Adrenal gland (tissue), 9 donors: ENCODE measurements at regions not wholly inside any gene's neighbourhood (a gene's known extent, or its start where the extent isn't known, plus 50 kb on each side); places are given as distances from the start of the nearest gene placed in this dataset.
"Not testable (repeated sequence)": the region's sequence is repeated elsewhere in the genome, so short reads cannot be mapped to it uniquely, and the experiment has no call there.

Experiments used
- DNase-seq, 7 donors: peaks; one replicate each; pipeline ENCODE4 v3.0.0-alpha.2; 2019 to 2020
- H3K27ac ChIP-seq, 5 donors: fragments of 200-600 bp; sonication (generic) in 4 of 5; 1 replicate in 3 of 5; 2 replicates in 2 of 5; pipeline versions ENCODE4 v1.5.1 to v1.8.0; 2016 to 2020; ENCODE audit warnings: mild to moderate bottlenecking in 1 of 5
- H3K27me3 ChIP-seq: fragments of 200-600 bp; 2 replicates; pipeline ENCODE4 v1.8.0; 2021
- H3K36me3 ChIP-seq, 2 donors: fragments of 200-600 bp; replicated peaks in 1 of 2; 1 replicate in 1 of 2; 2 replicates in 1 of 2; pipeline versions ENCODE4 v1.5.1 to v1.8.0; 2018 to 2022
- H3K4me1 ChIP-seq, 2 donors: fragments of 200-600 bp; replicated peaks in 1 of 2; 1 replicate in 1 of 2; 2 replicates in 1 of 2; pipeline versions ENCODE4 v1.5.1 to v1.8.0; 2018 to 2021
- H3K4me3 ChIP-seq, 4 donors: fragments of 200-600 bp; sonication (generic) in 3 of 4; one replicate each; pipeline ENCODE4 v1.5.1; 2016 to 2018
- H3K9me3 ChIP-seq, 3 donors: fragments of 200-600 bp; sonication (generic) in 1 of 3; replicated peaks in 1 of 3; 1 replicate in 2 of 3; 2 replicates in 1 of 3; pipeline versions ENCODE4 v1.5.1 to v1.8.0; 2016 to 2021
- POLR2A ChIP-seq, 2 donors: fragments of 450-650 bp; IDR thresholded peaks; one replicate each; pipeline ENCODE4 v1.6.1; 2017; ENCODE audit warnings: antibody characterized with exemption in 2 of 2, mild to moderate bottlenecking in 2 of 2, moderate library complexity in 1 of 2
- WGBS, 4 donors: extraction: QIAGEN DNeasy Blood & Tissue Kit in 2 of 4; methylation state at CpG; one replicate each; pipeline versions ENCODE4 v1.1.5 to v1.1.7; 2013 to 2017; 5-methylcytosine and 5-hydroxymethylcytosine counted together
- intact Hi-C, 2 donors: fragments of 100-400 bp; cut with DNase I; formaldehyde crosslinking; loops; one replicate each; pipeline versions ENCODE4 v1.14.1 to v1.15.0; 2022 to 2023
- TF ChIP-seq, protein P1 (sequence below), 6 experiments: fragments of 450-650 bp in 4 of 6; fragments of 200-600 bp in 2 of 6; sonication (generic) in 1 of 6; IDR thresholded peaks; 1 replicate in 5 of 6; 2 replicates in 1 of 6; pipeline versions ENCODE4 v1.5.1 to v1.8.0; 2016 to 2021; ENCODE audit warnings: antibody characterized with exemption in 6 of 6, mild to moderate bottlenecking in 2 of 6, moderate library complexity in 1 of 6
- donor health status: healthy with polysubstance abuse.
- donor health status: Bipolar disorder and iron deficiency.
- donor health status: DM: yes; HTN: yes; CAD: no.
- donor health status: DM: no; HTN: no; CAD: no.
- donor health status: DM: no; HTN: no; CAD: no.

DNA sequence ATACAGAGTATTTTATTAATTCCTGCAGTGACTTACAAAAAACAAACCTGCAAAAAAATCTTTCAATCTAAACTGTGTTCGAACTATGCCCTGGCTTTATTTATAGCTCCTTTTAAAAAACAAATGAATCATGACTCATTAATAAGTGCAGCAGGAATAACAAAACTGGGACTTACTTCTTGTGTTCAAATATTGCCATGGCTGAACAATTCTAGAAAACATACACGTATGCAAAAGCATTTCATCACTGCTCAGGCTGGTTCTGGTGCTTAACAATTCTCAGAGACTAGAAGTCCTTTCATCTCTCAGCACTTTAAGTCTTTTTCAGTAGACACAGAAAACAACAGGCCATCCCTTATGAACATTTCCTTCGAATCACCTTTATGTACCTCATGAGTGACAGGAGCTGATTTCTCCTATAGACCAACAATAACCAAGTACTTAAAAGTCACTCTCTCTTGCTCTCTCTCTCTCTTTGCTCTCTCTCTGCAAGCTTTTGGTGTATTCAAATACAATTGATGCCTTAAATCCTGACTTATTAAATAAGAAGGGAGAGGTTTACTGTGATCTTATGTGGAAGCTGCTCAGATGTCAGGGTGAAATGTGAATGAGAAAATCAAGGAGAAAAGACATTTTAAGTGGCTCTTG, 268.8 kb downstream of the TTC8 start:
- TF ChIP-seq, protein P1, sequence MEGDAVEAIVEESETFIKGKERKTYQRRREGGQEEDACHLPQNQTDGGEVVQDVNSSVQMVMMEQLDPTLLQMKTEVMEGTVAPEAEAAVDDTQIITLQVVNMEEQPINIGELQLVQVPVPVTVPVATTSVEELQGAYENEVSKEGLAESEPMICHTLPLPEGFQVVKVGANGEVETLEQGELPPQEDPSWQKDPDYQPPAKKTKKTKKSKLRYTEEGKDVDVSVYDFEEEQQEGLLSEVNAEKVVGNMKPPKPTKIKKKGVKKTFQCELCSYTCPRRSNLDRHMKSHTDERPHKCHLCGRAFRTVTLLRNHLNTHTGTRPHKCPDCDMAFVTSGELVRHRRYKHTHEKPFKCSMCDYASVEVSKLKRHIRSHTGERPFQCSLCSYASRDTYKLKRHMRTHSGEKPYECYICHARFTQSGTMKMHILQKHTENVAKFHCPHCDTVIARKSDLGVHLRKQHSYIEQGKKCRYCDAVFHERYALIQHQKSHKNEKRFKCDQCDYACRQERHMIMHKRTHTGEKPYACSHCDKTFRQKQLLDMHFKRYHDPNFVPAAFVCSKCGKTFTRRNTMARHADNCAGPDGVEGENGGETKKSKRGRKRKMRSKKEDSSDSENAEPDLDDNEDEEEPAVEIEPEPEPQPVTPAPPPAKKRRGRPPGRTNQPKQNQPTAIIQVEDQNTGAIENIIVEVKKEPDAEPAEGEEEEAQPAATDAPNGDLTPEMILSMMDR (IDR thresholded peaks at IDR 0.05), result no peak
- TF ChIP-seq POLR2A (IDR thresholded peaks at IDR 0.05), result no peak
- 43 to 55% (median 53%) methylated on average over 3 of the region's 3 CpGs for WGBS, 4 donors

DNA sequence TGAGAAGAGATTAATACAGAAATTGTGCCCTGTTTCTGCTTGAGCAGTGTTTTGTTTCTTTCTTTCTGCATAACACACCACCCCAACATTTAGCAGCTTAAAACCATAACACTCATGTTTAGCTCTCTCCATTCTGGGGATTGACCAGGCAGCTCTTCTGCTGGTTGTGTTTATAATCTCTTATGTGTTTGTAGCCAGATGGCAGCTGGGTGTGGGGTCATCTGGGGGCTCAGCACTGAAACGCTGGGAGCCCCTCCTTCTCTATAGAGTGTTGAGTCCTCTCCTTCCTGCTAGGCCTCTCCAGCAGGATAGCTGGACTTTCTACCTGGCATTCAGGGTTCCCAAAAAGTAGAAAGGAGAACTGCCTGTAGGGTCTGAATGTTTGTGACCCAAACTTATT, 270.6 kb downstream of the TTC8 start:
- Histone ChIP-seq H3K4me1 (no peaks in the 10 kb centered on the region), H3K27me3 (no peaks in the 10 kb centered on the region), H3K9me3 (no peaks in the 10 kb centered on the region), H3K4me3 (no peak overlapping the region), H3K36me3 (no peaks in the 10 kb centered on the region), H3K27ac (no peak overlapping the region)
- WGBS, 4 donors, result 57 to 75% (median 63%) methylated on average over 1 of the region's 1 CpG; no CpG with 5 or more reads in 1 of the 4 donors
- TF ChIP-seq POLR2A (IDR thresholded peaks at IDR 0.05), result no peak
- TF ChIP-seq, protein P1 (IDR thresholded peaks at IDR 0.05), result no peak
- intact Hi-C loops, result no loop called here
- DNase-seq, result no peak

More for the DNA sequence above, 268.8 kb downstream of the TTC8 start:
- no peaks in the 10 kb centered on the region for H3K9me3 ChIP-seq
- DNase-seq, result no peak
- H3K27ac ChIP-seq, result no peak overlapping the region
- no peak overlapping the region for H3K4me3 ChIP-seq
- no peaks in the 10 kb centered on the region for H3K27me3 ChIP-seq
- H3K4me1 ChIP-seq, result peaks cover 0 to 5% of the 10 kb centered on the region in 2 donors
- intact Hi-C loops, result no loop called here
- no peaks in the 10 kb centered on the region for H3K36me3 ChIP-seq

DNA sequence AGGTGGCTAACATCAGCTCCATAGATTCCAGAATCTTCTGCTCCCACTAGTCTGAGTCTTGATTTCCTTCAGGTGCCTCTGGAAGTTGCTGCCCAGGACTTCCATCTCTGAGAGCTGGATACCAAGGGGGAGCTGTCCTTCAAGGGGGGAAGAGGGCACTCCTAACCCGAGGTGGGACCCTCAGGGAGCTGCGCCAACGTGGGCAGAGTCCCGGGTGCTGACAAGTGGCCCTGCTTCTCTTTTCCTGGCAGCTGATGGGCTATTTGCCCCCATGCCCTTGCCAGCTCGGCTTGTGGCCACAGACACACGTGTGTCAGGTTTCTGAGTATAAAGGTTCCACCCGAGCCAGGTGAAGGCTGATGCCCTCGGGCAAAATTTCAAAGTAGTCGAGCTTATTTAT, 272.5 kb downstream of the TTC8 start:
- H3K9me3 ChIP-seq, result no peaks in the 10 kb centered on the region
- WGBS, 4 donors, result 84 to 89% (median 85%) methylated on average over 8 to 9 of the region's 9 CpGs
- no peaks in the 10 kb centered on the region for H3K4me1 ChIP-seq
- no peak overlapping the region for H3K27ac ChIP-seq
- no peak for DNase-seq
- no peaks in the 10 kb centered on the region for H3K27me3 ChIP-seq
- no peaks in the 10 kb centered on the region for H3K36me3 ChIP-seq
- intact Hi-C loops, result no loop called here
- no peak overlapping the region for H3K4me3 ChIP-seq
- TF ChIP-seq, protein P1 (IDR thresholded peaks at IDR 0.05), result no peak
- TF ChIP-seq POLR2A (IDR thresholded peaks at IDR 0.05), result no peak

DNA sequence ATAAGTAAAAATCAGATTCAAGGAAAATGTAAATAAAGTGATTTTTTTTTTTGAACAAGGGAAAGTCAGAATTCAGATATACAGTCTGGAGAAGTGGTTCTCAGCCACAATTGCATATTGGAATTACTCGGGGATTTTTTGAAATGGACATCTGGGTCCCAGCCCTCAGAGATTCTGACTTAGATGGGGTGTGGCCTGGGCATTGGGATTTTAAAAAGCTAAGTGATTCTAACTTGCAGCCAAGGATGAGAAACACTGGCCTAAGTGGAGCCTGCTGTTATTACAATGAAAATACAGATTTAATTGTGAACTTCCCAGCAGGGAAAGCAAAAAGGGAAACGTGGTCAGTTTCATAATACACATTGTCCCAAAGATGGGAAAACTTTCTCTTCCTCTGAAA, 273.8 kb downstream of the TTC8 start:
- H3K27ac ChIP-seq, result no peak overlapping the region
- intact Hi-C loops, result no loop called here

DNA sequence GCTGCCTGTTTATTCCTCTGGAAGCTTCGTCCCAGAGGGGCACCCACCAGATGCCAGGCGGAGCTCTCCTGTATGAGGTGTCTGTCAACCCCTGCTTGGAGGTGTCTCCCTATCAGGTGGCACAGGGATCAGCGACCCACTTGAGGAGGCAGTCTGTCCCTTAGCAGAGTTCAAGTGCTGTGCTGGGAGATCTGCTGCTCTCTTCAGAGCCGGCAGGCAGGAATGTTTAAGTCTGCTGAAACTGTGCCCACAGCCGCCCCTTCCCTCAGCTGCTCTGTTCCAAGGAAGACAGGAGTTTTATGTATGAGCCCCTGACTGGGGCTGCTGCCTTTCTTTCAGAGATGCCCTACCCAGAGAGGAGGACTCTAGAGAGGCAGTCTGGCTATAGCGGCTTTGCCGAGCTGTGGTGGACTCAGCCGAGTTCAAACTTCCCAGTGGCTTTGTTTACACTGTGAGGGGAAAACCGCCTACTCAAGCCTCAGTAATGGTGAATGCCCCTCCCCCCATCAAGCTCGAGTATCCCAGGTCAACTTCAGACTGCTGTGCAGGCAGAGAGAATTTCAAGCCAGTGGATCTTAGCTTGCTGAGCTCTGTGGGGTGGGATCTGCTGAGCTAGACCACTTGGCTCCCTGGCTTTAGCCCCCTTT, 279.8 kb downstream of the TTC8 start:
- H3K27me3 ChIP-seq, H3K27ac ChIP-seq, H3K9me3 ChIP-seq, intact Hi-C loops, H3K4me1 ChIP-seq, DNase-seq, H3K4me3 ChIP-seq, H3K36me3 ChIP-seq: not testable (repeated sequence)
- 81 to 88% (median 85%) methylated on average over 4 to 10 of the region's 10 CpGs for WGBS, 4 donors

More for the DNA sequence above, 273.8 kb downstream of the TTC8 start:
- DNase-seq, result no peak
- Histone ChIP-seq H3K9me3 (no peaks in the 10 kb centered on the region), H3K27me3 (no peaks in the 10 kb centered on the region), H3K4me1 (no peaks in the 10 kb centered on the region), H3K4me3 (no peak overlapping the region), H3K36me3 (no peaks in the 10 kb centered on the region)
- TF ChIP-seq POLR2A (IDR thresholded peaks at IDR 0.05), result no peak
- TF ChIP-seq, protein P1 (IDR thresholded peaks at IDR 0.05), result no peak
- WGBS, 4 donors, result 81 to 87% (median 84%) methylated on average over 2 of the region's 2 CpGs

DNA sequence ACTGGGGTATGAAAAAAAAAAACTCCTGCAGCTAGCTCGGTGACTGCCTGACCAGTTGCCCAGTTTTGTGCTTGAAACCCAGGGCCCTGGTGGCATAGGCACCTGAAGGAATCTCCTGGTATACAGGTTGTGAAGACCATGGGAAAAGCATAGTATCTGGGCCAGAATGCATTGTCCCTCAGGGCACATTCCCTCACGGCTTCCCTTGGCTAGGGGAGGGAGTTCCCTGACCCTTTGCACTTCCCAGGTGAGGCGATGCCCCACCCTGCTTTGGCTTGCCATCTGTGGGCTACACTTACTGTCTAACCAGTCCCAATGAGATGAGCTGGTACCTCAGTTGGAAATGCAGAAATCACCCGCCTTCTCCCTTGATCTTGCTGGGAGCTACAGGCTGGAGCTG, 280.4 kb downstream of the TTC8 start:
- WGBS, 4 donors, result 83 to 95% (median 89%) methylated on average over 3 to 4 of the region's 4 CpGs
- H3K4me3 ChIP-seq, H3K27me3 ChIP-seq, DNase-seq, H3K4me1 ChIP-seq, H3K9me3 ChIP-seq, H3K36me3 ChIP-seq, intact Hi-C loops, H3K27ac ChIP-seq: not testable (repeated sequence)
